ENCODE measurements at regions not wholly inside any gene's neighbourhood (a gene's known extent, or its start where the extent isn't known, plus 50 kb on each side); places are given as distances from the start of the nearest gene placed in this dataset.
"Not testable (repeated sequence)": the region's sequence is repeated elsewhere in the genome, so short reads cannot be mapped to it uniquely, and the experiment has no call there.

DNA sequence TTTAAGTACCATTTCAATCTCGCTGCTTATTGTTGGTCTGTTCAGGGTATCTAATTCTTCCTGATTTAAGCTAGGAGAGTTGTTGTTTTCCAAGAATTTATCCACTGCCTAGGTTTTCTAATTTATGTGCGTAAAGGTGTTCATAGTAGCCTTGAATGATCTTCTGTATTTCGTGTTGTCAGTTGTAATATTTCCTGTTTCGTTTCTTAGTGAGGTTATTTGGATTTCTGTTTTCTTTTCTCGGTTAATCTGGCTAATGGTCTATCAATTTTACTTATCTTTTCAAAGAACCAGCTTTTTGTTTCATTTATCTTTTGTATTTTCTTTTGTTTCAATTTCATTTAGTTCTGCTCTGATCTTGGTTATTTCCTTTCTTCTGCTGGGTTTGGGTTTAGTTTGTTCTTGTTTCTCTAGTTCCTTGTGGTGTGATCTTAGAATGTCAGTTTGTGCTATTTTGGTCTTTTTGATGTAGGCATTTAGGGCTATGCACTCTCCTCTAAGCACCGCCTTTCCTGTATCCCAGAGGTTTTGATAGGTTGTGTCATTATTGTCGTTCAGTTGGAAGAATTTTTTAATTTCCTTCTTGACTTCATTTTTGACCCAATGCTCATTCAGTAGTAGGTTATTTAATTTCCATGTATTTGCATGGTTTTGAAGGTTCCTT, 92.5 kb upstream of the CSRP2 start:
- not testable (repeated sequence) for H3K4me3 ChIP-seq (ENCODE audit: low read depth, low read length); DNase-seq (ENCODE audit: low read depth)

DNA sequence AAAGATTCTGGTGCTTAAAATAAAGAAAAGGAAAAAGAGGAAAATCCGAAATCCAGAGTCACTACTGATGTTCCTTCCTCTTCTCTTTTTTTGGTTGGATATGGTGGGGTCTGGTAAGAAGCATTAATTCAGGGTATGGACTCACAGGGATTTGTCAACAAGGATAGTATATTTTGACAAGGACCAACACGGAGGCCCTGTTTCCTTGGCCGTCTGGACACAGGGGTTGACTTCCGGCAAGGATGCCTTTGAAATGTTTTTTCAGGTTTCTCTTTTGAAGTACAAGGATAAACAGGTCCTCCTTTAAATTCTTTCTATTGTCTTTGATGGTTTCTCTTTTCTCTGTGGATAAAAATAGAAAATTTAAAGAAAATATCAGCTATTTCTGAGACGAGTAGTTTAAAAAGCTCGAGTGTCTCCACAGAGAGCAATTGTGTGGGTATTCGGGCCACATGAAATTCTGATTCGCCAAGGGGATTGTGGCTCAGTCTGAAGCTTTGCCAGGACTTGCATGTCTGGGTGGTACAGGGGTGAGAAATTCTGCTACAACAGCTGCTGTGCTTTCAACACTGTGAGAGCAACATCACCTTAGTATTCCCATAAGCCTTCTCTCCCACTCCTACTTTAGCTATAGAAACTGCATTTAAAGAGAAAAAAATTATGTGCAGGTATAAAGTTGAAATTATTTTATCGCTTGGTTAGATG, 88.5 kb upstream of the CSRP2 start:
- no peak for DNase-seq (ENCODE audit: low read depth)
- H3K4me3 ChIP-seq (ENCODE audit: low read depth, low read length) = no peak overlapping the region
- TF ChIP-seq, protein P1, sequence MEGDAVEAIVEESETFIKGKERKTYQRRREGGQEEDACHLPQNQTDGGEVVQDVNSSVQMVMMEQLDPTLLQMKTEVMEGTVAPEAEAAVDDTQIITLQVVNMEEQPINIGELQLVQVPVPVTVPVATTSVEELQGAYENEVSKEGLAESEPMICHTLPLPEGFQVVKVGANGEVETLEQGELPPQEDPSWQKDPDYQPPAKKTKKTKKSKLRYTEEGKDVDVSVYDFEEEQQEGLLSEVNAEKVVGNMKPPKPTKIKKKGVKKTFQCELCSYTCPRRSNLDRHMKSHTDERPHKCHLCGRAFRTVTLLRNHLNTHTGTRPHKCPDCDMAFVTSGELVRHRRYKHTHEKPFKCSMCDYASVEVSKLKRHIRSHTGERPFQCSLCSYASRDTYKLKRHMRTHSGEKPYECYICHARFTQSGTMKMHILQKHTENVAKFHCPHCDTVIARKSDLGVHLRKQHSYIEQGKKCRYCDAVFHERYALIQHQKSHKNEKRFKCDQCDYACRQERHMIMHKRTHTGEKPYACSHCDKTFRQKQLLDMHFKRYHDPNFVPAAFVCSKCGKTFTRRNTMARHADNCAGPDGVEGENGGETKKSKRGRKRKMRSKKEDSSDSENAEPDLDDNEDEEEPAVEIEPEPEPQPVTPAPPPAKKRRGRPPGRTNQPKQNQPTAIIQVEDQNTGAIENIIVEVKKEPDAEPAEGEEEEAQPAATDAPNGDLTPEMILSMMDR (IDR thresholded peaks at IDR 0.05; ENCODE audit: insufficient read depth, low read length) = no peak

DNA sequence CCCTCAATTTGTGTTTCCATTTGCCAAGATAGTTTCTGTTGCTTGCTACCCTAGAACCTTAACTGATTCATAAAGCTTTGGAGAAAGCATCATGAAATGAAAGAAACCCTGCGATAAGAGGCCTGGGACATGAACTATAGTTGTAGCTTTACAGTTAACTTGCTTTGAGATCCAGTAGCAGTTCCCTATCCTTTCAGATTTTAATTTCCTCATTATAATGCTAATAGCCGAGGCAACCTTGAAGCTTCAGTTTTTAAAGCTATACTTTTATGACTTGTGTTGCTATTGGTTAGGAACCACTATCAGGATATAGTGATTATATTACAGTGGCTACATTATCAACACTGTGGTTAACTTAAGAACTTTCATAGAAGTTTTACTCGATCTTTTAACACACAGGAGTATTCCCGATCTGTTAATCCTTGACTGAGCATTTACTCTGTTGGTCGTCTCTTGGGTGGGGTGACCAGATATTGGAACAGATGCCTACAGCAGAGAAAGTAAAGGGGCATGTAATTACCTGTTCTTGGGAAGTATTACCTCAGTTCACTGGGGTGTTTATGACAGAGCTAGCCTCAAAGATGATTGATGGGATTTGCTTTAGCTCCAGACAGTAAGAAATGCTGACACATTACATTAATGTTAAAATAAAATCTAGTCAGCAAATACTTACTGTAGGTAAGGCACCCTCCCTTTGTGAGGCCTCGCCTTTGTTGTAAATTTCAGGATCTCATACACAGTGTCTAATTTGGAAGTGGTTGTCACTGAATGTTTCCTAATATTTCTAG, 86.2 kb upstream of the CSRP2 start:
- H3K4me3 ChIP-seq (ENCODE audit: low read depth, low read length) = no peak overlapping the region
- DNase-seq (ENCODE audit: low read depth) = no peak
- TF ChIP-seq, protein P1 (IDR thresholded peaks at IDR 0.05; ENCODE audit: insufficient read depth, low read length) = no peak

DNA sequence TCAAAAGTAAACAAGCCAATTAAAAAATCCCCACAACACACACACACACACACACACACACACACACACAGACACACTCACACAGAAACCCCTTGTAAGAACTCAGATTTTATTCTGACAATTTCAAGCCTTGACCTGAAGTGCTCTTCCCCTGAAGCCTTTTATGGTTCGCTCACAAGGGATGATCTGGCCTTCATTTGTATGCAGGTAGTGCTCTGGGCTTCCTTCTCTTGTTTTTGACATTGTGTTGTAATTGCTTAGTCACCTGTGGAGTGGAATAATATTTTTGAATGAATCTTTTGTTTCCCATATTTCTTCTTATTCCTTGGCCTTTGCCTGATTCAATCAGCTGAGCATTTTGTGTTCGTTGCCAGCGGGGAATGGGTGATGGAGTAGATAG, 83.3 kb upstream of the CSRP2 start:
- no peak overlapping the region for H3K4me3 ChIP-seq (ENCODE audit: low read depth, low read length)
- TF ChIP-seq, protein P1 (IDR thresholded peaks at IDR 0.05; ENCODE audit: insufficient read depth, low read length) = no peak
- no peak for DNase-seq (ENCODE audit: low read depth)

DNA sequence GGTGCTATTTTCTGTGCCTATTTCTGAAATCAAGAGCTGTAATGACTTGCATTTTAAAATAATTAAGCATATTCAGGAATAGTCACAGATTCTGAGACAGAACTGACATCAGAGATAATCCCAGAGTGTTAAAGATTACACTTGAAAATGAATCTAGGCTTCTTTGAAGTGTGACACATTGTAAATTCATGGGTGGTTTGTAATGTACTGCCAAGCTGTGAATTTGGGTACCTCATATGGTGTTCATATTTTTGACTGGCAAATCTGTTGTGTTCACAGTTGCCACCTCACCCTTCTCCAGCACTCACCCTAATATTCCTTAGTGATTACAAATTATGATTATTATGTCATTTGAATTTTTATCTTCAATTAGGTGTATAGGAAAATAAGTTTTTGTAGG, 78.5 kb upstream of the CSRP2 start:
- TF ChIP-seq, protein P1 (IDR thresholded peaks at IDR 0.05; ENCODE audit: insufficient read depth, low read length) = no peak
- no peak overlapping the region for H3K4me3 ChIP-seq (ENCODE audit: low read depth, low read length)

DNA sequence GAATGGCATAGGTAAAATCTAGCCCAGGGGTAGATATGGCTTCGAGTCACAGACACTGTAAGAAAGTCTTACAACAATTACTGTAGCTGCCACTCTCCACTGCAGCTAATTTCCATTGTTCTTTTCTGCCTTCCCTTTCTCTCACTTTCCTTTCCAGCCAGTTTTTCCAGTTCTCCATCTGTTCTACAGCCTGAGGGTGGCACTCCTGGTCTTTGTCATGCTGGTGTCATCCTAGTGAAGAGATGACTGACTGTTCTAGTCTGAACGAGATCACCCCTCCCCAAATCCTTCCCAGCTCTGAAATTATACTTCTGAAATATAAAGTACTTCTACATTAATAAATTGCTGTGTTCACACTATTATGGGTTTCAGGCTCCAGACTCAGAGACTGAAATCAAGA, 74.2 kb upstream of the CSRP2 start:
- TF ChIP-seq, protein P1 (IDR thresholded peaks at IDR 0.05; ENCODE audit: insufficient read depth, low read length) = no peak
- H3K4me3 ChIP-seq (ENCODE audit: low read depth, low read length) = no peak overlapping the region
- no peak for DNase-seq (ENCODE audit: low read depth)

More for the DNA sequence above, 78.5 kb upstream of the CSRP2 start:
- DNase-seq (ENCODE audit: low read depth) = no peak

DNA sequence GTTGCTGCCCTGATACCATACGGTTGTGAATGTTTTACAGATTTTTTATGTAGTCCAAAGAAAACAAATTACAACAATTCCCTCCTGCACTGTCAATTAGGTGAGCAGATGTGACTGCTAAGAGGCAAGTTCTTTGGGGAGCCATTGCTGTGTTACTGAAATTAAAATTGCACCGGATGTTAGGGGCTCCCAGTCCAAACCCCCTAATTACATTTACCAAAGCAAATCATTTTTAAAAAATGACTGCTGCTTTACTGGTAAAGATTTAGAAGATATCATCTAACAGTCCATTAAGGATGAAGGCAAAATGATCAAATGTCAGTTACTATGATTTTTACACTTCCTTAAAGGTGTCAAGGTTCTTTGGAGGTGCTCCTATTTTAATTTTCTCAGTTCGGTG, 70.1 kb upstream of the CSRP2 start:
- TF ChIP-seq, protein P1 (IDR thresholded peaks at IDR 0.05; ENCODE audit: insufficient read depth, low read length) = no peak
- DNase-seq (ENCODE audit: low read depth) = no peak
- no peak overlapping the region for H3K4me3 ChIP-seq (ENCODE audit: low read depth, low read length)

Measured in fibroblast of the aortic adventitia (primary cell).